LNCAP (cell line): ENCODE measurements at regions not wholly inside any gene's neighbourhood (a gene's known extent, or its start where the extent isn't known, plus 50 kb on each side); places are given as distances from the start of the nearest gene placed in this dataset.

Source experiments
- TF ChIP-seq, protein P1 (sequence below): fragments of 450-650 bp; IDR thresholded peaks from 2 replicates; pipeline ENCODE4 v1.5.1; 2017; ENCODE audit warnings: mild to moderate bottlenecking

DNA sequence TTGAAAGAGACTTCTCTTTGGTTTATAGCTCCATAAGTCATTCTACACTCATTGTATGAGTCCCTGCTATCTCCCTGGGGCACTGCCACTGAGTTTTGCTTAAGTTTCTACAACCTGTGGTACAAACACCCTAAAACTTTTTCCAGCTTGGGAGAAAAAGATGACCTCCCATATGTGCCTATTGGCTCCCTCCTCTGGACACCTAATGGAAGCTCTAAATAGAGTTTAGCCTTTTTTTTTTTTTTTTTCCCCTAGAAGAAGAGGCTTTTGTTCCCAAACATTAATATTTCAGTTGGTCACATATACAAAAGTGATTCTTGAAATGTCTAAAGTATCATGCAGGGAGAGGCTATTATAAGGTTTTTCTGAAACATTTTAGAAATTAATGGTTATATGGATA is 547.2 kb upstream of the TMEFF2 start:
- TF ChIP-seq, protein P1, sequence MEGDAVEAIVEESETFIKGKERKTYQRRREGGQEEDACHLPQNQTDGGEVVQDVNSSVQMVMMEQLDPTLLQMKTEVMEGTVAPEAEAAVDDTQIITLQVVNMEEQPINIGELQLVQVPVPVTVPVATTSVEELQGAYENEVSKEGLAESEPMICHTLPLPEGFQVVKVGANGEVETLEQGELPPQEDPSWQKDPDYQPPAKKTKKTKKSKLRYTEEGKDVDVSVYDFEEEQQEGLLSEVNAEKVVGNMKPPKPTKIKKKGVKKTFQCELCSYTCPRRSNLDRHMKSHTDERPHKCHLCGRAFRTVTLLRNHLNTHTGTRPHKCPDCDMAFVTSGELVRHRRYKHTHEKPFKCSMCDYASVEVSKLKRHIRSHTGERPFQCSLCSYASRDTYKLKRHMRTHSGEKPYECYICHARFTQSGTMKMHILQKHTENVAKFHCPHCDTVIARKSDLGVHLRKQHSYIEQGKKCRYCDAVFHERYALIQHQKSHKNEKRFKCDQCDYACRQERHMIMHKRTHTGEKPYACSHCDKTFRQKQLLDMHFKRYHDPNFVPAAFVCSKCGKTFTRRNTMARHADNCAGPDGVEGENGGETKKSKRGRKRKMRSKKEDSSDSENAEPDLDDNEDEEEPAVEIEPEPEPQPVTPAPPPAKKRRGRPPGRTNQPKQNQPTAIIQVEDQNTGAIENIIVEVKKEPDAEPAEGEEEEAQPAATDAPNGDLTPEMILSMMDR: peak; percentile 57

DNA sequence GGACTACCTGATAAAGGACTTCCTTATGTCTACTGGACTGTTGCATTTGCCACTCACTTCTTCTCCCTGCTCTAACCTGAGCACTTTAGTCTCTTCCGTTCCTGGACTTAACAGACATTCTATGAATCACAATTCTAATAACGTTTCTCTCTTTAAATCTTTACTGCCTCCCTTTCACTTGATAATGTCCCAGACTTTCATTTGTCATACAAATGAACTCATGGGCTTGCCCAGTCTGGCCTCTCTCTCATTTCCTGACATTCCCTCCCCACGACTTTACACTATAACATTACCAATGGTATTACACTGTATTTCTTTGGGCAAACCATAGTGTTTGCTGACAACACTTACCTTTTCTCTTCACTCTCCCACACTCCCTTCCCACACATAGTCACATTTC is 540.7 kb upstream of the TMEFF2 start:
- TF ChIP-seq, protein P1: no peak

DNA sequence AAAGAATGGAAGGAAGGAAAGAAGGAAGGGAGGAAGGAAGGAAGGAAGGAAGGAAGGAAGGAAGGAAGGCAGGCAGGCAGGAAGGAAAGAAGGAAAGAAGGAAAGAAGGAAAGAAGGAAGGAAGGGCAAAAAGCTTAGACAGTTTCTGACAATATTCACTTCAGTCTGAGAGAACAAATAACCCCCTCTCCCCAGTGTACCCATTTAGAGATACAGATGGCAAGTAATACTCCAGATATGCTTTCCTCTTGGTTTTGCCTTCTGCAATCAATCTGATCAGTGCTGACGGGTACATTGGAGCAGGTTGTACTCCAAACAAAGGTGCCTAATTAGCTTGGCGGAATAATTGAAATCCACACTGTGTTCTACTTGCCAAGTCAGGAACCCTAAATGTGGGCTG is 534.6 kb upstream of the TMEFF2 start:
- TF ChIP-seq, protein P1: no peak

DNA sequence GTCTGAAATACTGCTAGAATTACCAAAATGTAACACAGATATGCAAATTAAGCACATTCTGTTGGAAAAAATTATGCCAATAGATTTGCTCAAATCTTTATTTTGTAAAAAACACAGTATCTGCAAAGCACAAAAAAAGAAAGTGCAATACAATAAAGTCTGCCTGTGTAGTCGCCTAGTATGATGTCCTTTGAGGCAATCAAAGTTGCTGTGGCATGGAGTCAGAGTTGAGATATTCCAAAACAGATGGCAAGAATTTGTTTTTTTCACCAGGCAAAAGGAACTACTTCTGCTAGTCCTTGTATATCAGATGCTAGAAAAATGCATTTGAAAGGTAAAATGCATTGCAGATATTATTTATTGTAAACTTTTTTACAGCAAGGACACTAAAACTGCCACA is 531.3 kb upstream of the TMEFF2 start:
- TF ChIP-seq, protein P1: no peak

DNA sequence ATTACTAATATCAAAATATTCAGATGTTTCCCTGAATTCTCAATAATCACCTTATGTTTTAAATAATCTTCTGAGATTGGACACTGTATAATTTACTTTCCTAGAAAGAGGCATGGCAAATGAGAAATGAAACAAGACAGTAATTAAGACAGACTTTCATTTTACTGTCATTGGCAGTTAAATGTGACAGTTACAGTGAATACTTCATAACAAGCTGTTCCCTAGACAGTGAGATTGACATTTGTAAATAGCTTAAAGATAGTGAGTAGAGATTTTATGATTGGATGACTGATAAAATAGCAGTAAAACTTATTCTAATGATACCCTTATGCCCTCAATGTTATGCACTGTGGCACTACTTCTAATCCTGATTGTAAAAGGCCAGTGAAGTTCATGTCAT is 524.9 kb upstream of the TMEFF2 start:
- TF ChIP-seq, protein P1: no peak

DNA sequence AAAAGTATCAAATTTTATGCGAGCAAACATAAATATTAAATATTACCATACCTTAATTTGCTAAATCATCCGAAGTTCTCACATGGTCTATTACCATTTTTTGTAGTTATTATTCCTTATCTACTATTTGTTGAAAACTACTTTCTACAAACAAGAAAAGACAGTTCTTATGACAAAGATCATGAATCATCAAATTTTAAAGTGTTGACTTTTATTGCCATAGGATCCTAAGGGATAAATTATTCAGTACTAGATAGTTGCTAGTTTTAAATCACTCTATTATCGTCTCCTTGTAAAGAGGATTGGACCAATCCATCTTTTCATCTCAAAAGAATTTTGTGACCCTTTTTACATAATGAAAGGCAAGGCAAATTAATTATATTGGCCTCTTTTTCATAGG is 523.6 kb upstream of the TMEFF2 start:
- TF ChIP-seq, protein P1: no peak

DNA sequence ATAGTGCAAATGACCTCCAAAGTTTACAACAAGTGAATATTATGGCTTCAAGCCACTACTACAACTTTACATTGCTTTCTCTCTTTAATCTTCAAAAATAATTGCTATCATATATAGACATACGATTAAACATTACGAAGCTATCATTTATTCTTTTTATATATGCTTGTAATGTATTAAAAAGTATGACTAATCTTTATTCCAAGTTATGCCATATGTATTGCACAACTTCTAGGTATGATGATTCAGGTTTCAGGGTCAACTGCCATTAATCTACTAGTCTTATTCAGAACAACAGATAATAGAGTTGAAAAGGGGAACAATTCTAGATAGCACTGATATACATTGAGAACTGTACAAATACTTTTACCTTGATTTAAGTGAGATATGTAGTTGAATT is 506.2 kb upstream of the TMEFF2 start:
- TF ChIP-seq, protein P1: no peak

DNA sequence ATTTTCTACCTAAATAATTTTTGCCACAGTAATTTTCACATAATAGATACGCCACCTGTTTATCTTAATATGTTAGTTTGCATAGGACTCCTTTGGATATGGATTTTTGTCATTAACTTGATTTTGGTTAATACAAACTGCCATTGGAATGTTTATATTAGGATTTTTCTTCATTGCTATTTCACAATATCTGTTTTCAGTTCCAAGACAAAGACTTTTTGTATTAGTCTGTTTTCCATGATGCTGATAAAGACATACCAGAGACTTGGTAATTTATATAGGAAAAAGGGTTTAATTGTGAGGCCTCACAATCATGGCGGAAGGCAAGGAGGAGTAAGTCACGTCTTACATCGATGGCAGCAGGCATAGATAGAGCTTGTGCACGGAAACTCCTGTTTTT is 503.1 kb upstream of the TMEFF2 start:
- TF ChIP-seq, protein P1: no peak
